H9 (cell line): ENCODE measurements at regions not wholly inside any gene's neighbourhood (a gene's known extent, or its start where the extent isn't known, plus 50 kb on each side); places are given as distances from the start of the nearest gene placed in this dataset.

Experiments
- DNase-seq: peaks from one replicate; pipeline ENCODE4 v3.0.0-alpha.2; 2017
- H2AFZ ChIP-seq: one replicate; pipeline ENCODE4 v1.6.1; 2013; ENCODE audit warnings: mild to moderate bottlenecking, low read length, control low read depth, moderate library complexity
- H2AK5ac ChIP-seq: 2 replicates; pipeline ENCODE4 v1.6.1; 2013; ENCODE audit warnings: low read length, control low read depth, mixed read lengths; ENCODE audit not compliant: insufficient read length
- H2BK120ac ChIP-seq: one replicate; pipeline ENCODE4 v1.6.1; 2013; ENCODE audit warnings: low read depth, mild to moderate bottlenecking, low read length, control low read depth, inconsistent platforms; ENCODE audit not compliant: poor library complexity, severe bottlenecking
- H2BK12ac ChIP-seq: 2 replicates; pipeline ENCODE4 v1.6.1; 2013; ENCODE audit warnings: low read length, control low read depth, mixed read lengths, low read depth; ENCODE audit not compliant: insufficient read length
- H2BK15ac ChIP-seq: 2 replicates; pipeline ENCODE4 v1.6.1; 2013; ENCODE audit warnings: low read depth, low read length, control low read depth
- H2BK20ac ChIP-seq: one replicate; pipeline ENCODE4 v1.6.1; 2013; ENCODE audit warnings: low read depth, mild to moderate bottlenecking, low read length, control low read depth, inconsistent platforms; ENCODE audit not compliant: poor library complexity, severe bottlenecking
- H2BK5ac ChIP-seq: 2 replicates; pipeline ENCODE4 v1.6.1; 2013; ENCODE audit warnings: low read length, control low read depth, mixed read lengths; ENCODE audit not compliant: insufficient read length
- H3K14ac ChIP-seq: 2 replicates; pipeline ENCODE4 v1.6.1; 2013; ENCODE audit warnings: low read length, control low read depth; ENCODE audit not compliant: insufficient read depth
- H3K18ac ChIP-seq: 2 replicates; pipeline ENCODE4 v1.6.1; 2013; ENCODE audit warnings: low read depth, mild to moderate bottlenecking, mixed read lengths, low read length, control low read depth; ENCODE audit not compliant: insufficient read length
- H3K23ac ChIP-seq: 2 replicates; pipeline ENCODE4 v1.6.1; 2013; ENCODE audit warnings: low read length, control low read depth, mixed read lengths, low read depth; ENCODE audit not compliant: insufficient read length
- H3K23me2 ChIP-seq: 2 replicates; pipeline ENCODE4 v1.6.1; 2013; ENCODE audit warnings: low read depth, mild to moderate bottlenecking, mixed read lengths, low read length, control low read depth; ENCODE audit not compliant: insufficient read length, poor library complexity, severe bottlenecking
- H3K27ac ChIP-seq: 2 replicates; pipeline ENCODE4 v1.5.1; 2013; ENCODE audit warnings: low read length, control low read depth, mixed read lengths, low read depth; ENCODE audit not compliant: insufficient read length
- H3K27me3 ChIP-seq: 2 replicates; pipeline ENCODE4 v1.6.1; 2013; ENCODE audit warnings: low read length, control low read depth, inconsistent platforms; ENCODE audit not compliant: insufficient read depth
- H3K4ac ChIP-seq: 2 replicates; pipeline ENCODE4 v1.6.1; 2013; ENCODE audit warnings: low read depth, mild to moderate bottlenecking, control low read depth, inconsistent platforms, low read length, moderate library complexity
- H3K4me1 ChIP-seq: 2 replicates; pipeline ENCODE4 v1.6.1; 2013; ENCODE audit warnings: low read length, control low read depth, inconsistent platforms; ENCODE audit not compliant: insufficient read depth
- H3K4me2 ChIP-seq: 2 replicates; pipeline ENCODE4 v1.6.1; 2013; ENCODE audit warnings: low read length, control low read depth, mixed read lengths; ENCODE audit not compliant: insufficient read length, insufficient read depth
- H3K56ac ChIP-seq: 2 replicates; pipeline ENCODE4 v1.6.1; 2013; ENCODE audit warnings: low read depth, mild to moderate bottlenecking, mixed read lengths, low read length, control low read depth; ENCODE audit not compliant: insufficient read length
- H3K79me1 ChIP-seq: 2 replicates; pipeline ENCODE4 v1.6.1; 2013; ENCODE audit warnings: low read depth, mild to moderate bottlenecking, moderate library complexity, low read length, control low read depth, inconsistent platforms; ENCODE audit not compliant: insufficient read depth, poor library complexity, severe bottlenecking
- H3K79me2 ChIP-seq: 2 replicates; pipeline ENCODE4 v1.6.1; 2013; ENCODE audit warnings: low read length, control low read depth, inconsistent platforms; ENCODE audit not compliant: insufficient read depth
- H3K9ac ChIP-seq: 2 replicates; pipeline ENCODE4 v1.6.1; 2013; ENCODE audit warnings: low read length, control low read depth, mixed read lengths; ENCODE audit not compliant: insufficient read length; ENCODE audit errors: extremely low read depth
- H3K9me3 ChIP-seq: one replicate; pipeline ENCODE4 v1.6.1; 2013; ENCODE audit warnings: low read depth, low read length, inconsistent platforms; ENCODE audit not compliant: control insufficient read depth
- H3T11ph ChIP-seq: one replicate; pipeline ENCODE4 v1.6.1; 2013; ENCODE audit warnings: mild to moderate bottlenecking, low read length, control low read depth, inconsistent platforms
- H4K20me1 ChIP-seq: one replicate; pipeline ENCODE4 v1.6.1; 2013; ENCODE audit not compliant: control insufficient read depth, insufficient read length, insufficient read depth
- H4K5ac ChIP-seq: 2 replicates; pipeline ENCODE4 v1.6.1; 2013; ENCODE audit warnings: low read depth, mild to moderate bottlenecking, mixed read lengths, low read length, control low read depth; ENCODE audit not compliant: insufficient read length
- H4K8ac ChIP-seq: replicated peaks from 2 replicates; pipeline ENCODE4 v1.6.1; 2013; ENCODE audit warnings: low read length, control low read depth, mixed read lengths, low read depth; ENCODE audit not compliant: insufficient read length
- H4K91ac ChIP-seq: 2 replicates; pipeline ENCODE4 v1.6.1; 2013; ENCODE audit warnings: low read depth, mild to moderate bottlenecking, moderate library complexity, mixed read lengths, low read length, control low read depth; ENCODE audit not compliant: insufficient read length
- H3K27ac Mint-ChIP-seq, 3 experiments: 2 replicates in 2 of 3; 3 replicates in 1 of 3; pipeline ENCODE4 v1.8.0; 2020 to 2021; ENCODE audit warnings: mixed read lengths in 3 of 3, mild to moderate bottlenecking in 1 of 3, moderate library complexity in 1 of 3
- H3K27me3 Mint-ChIP-seq: 2 replicates; pipeline ENCODE4 v1.8.0; 2021; ENCODE audit warnings: low read depth, mild to moderate bottlenecking, moderate library complexity, mixed read lengths
- H3K36me3 Mint-ChIP-seq, 3 experiments: 2 replicates in 2 of 3; 3 replicates in 1 of 3; pipeline ENCODE4 v1.8.0; 2020 to 2021; ENCODE audit warnings: low read depth in 3 of 3, mixed read lengths in 3 of 3; ENCODE audit not compliant: insufficient read depth in 1 of 3
- H3K4me1 Mint-ChIP-seq, 2 experiments: 2 replicates each; pipeline ENCODE4 v1.8.0; 2020; ENCODE audit warnings: mixed read lengths in 2 of 2
- H3K4me3 Mint-ChIP-seq, 2 experiments: 2 replicates in 1 of 2; 3 replicates in 1 of 2; pipeline ENCODE4 v1.8.0; 2020 to 2021; ENCODE audit warnings: mild to moderate bottlenecking in 2 of 2, mixed read lengths in 2 of 2, moderate library complexity in 1 of 2
- H3K9me3 Mint-ChIP-seq, 2 experiments: 2 replicates in 1 of 2; 3 replicates in 1 of 2; pipeline ENCODE4 v1.8.0; 2020; ENCODE audit warnings: mild to moderate bottlenecking in 2 of 2, mixed read lengths in 2 of 2, moderate library complexity in 1 of 2
- WGBS: extraction: QIAGEN DNeasy Blood & Tissue Kit; methylation state at CpG from one replicate; pipeline ENCODE4 v1.1.7; 2013; ENCODE audit warnings: missing lambda C conversion rate, low lambda C conversion rate, mixed read lengths; ENCODE audit not compliant: insufficient read length; ENCODE audit errors: extremely low coverage; 5-methylcytosine and 5-hydroxymethylcytosine counted together
- TF ChIP-seq, protein P1 (sequence below): fragments of 200-600 bp; sonication (generic); conservative IDR thresholded peaks from 3 replicates; pipeline ENCODE4 v1.8.0; 2021; ENCODE audit warnings: antibody characterized with exemption, mild to moderate bottlenecking

DNA sequence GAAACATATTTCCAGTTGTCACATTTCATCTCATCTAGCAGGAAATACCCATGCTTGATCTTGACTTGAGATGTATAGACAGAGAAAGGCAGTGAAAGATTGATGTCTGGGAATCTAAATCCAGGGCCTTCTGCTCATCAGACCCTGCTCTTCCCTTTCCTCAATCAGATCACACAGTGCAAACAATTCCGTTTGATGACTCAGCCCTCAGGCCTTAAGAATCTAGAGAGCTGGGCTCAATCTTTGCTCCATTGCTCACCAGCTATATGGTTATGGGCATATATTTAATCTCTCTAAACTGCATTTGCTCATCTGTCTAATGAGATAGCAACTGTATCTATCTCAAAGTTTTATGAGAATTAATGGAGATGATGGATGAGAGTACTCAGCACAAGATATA, 201.8 kb upstream of the CCDC196 start:
- TF ChIP-seq, protein P1, sequence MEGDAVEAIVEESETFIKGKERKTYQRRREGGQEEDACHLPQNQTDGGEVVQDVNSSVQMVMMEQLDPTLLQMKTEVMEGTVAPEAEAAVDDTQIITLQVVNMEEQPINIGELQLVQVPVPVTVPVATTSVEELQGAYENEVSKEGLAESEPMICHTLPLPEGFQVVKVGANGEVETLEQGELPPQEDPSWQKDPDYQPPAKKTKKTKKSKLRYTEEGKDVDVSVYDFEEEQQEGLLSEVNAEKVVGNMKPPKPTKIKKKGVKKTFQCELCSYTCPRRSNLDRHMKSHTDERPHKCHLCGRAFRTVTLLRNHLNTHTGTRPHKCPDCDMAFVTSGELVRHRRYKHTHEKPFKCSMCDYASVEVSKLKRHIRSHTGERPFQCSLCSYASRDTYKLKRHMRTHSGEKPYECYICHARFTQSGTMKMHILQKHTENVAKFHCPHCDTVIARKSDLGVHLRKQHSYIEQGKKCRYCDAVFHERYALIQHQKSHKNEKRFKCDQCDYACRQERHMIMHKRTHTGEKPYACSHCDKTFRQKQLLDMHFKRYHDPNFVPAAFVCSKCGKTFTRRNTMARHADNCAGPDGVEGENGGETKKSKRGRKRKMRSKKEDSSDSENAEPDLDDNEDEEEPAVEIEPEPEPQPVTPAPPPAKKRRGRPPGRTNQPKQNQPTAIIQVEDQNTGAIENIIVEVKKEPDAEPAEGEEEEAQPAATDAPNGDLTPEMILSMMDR: no peak
- Histone ChIP-seq H4K8ac (no peak overlapping the region), H3K23me2 (no peaks in the 10 kb centered on the region), H2BK15ac (no peak overlapping the region), H4K91ac (no peak overlapping the region), H2AFZ (no peak overlapping the region), H2BK120ac (no peak overlapping the region), H3K79me2 (no peaks in the 10 kb centered on the region), H3K14ac (no peak overlapping the region), H3K4ac (no peak overlapping the region), H4K5ac (no peak overlapping the region), H2BK12ac (no peak overlapping the region), H2BK5ac (no peak overlapping the region), H3K4me1 (no peaks in the 10 kb centered on the region), H3K4me2 (no peak overlapping the region), H3K56ac (no peak overlapping the region), H3K79me1 (no peaks in the 10 kb centered on the region), H3K18ac (no peak overlapping the region), H3T11ph (no peak overlapping the region), H3K9ac (no peak overlapping the region), H2BK20ac (no peak overlapping the region), H3K23ac (no peak overlapping the region), H3K9me3 (no peaks in the 10 kb centered on the region), H2AK5ac (no peak overlapping the region), H4K20me1 (no peaks in the 10 kb centered on the region), H3K27ac (no peak overlapping the region), H3K27me3 (no peaks in the 10 kb centered on the region)
- H3K27me3 Mint-ChIP-seq: no peaks in the 10 kb centered on the region
- no peaks in the 10 kb centered on the region for H3K4me1 Mint-ChIP-seq
- no peak for DNase-seq
- H3K36me3 Mint-ChIP-seq: peaks cover 0 to 5% (median 0%) of the 10 kb centered on the region in 3 experiments; a peak in 1 of 7 replicates
- H3K27ac Mint-ChIP-seq: no peak overlapping the region
- peaks cover 5 to 11% of the 10 kb centered on the region in 2 experiments for H3K9me3 Mint-ChIP-seq
- WGBS: no CpG with 5 or more reads among the region's 1 CpG
- H3K4me3 Mint-ChIP-seq: no peak overlapping the region
